Muscle of leg (tissue), 3 donors: ENCODE measurements at regions not wholly inside any gene's neighbourhood (a gene's known extent, or its start where the extent isn't known, plus 50 kb on each side); places are given as distances from the start of the nearest gene placed in this dataset.
A peak's percentile ranks its signal among the peaks of the same experiment; 100 is the strongest.

ENCODE experiments used
- DNase-seq: peaks from one replicate; pipeline ENCODE4 v3.0.0; 2013
- H3K27ac ChIP-seq: one replicate; pipeline ENCODE4 v1.5.1; 2013; ENCODE audit warnings: mild to moderate bottlenecking, low read length, control low read depth
- H3K27me3 ChIP-seq: one replicate; pipeline ENCODE4 v1.6.1; 2013; ENCODE audit warnings: low read length; ENCODE audit not compliant: control insufficient read depth, insufficient read depth
- H3K36me3 ChIP-seq: one replicate; pipeline ENCODE4 v1.6.1; 2013; ENCODE audit warnings: low read length; ENCODE audit not compliant: control insufficient read depth, insufficient read depth
- H3K4me1 ChIP-seq: one replicate; pipeline ENCODE4 v1.6.1; 2013; ENCODE audit warnings: low read length; ENCODE audit not compliant: control insufficient read depth, insufficient read depth
- H3K4me3 ChIP-seq: one replicate; pipeline ENCODE4 v1.5.1; 2013; ENCODE audit warnings: low read length, control low read depth
- H3K9me3 ChIP-seq: replicated peaks from 2 replicates; pipeline ENCODE4 v1.6.1; 2013; ENCODE audit warnings: low read depth, low read length; ENCODE audit not compliant: control insufficient read depth
- WGBS: methylation state at CpG from one replicate; pipeline ENCODE4 v1.1.5; 2013; ENCODE audit warnings: missing lambda C conversion rate; ENCODE audit not compliant: insufficient coverage; 5-methylcytosine and 5-hydroxymethylcytosine counted together

GRCh38 chr5:167348251-167348926, 943.1 kb upstream of the WWC1 start:
- H3K4me1 ChIP-seq, result no peaks in the 10 kb centered on the region
- 12% methylated on average over 4 of the region's 12 CpGs for WGBS
- H3K36me3 ChIP-seq, result no peaks in the 10 kb centered on the region
- no peak overlapping the region for H3K27ac ChIP-seq
- no peak overlapping the region for H3K4me3 ChIP-seq
- DNase-seq, result peak; percentile 40
- H3K9me3 ChIP-seq, result no peaks in the 10 kb centered on the region
- H3K27me3 ChIP-seq, result no peaks in the 10 kb centered on the region

- H3K27ac ChIP-seq, result no peak overlapping the region
- H3K9me3 ChIP-seq, result no peaks in the 10 kb centered on the region
- no CpG with 5 or more reads among the region's 3 CpGs for WGBS
- H3K27me3 ChIP-seq, result no peaks in the 10 kb centered on the region
- no peaks in the 10 kb centered on the region for H3K4me1 ChIP-seq
- DNase-seq, result no peak
- H3K36me3 ChIP-seq, result no peaks in the 10 kb centered on the region
- no peak overlapping the region for H3K4me3 ChIP-seq
Observed at GRCh38 chr5:167348980-167349379, 942.5 kb upstream of the WWC1 start.

- 78% methylated on average over 3 of the region's 4 CpGs for WGBS
- Histone ChIP-seq H3K4me3 (no peak overlapping the region), H3K4me1 (no peaks in the 10 kb centered on the region), H3K36me3 (no peaks in the 10 kb centered on the region), H3K27ac (no peak overlapping the region), H3K9me3 (no peaks in the 10 kb centered on the region), H3K27me3 (no peaks in the 10 kb centered on the region)
- no peak for DNase-seq
Observed at GRCh38 chr5:167351316-167351715, 940.1 kb upstream of the WWC1 start.

- no peak overlapping the region for H3K4me3 ChIP-seq
- no peaks in the 10 kb centered on the region for H3K36me3 ChIP-seq
- no peaks in the 10 kb centered on the region for H3K4me1 ChIP-seq
- H3K27ac ChIP-seq, result no peak overlapping the region
- H3K9me3 ChIP-seq, result no peaks in the 10 kb centered on the region
- DNase-seq, result no peak
- WGBS, result 59% methylated on average over 4 of the region's 10 CpGs
- no peaks in the 10 kb centered on the region for H3K27me3 ChIP-seq
Observed at GRCh38 chr5:167352801-167353200, 938.6 kb upstream of the WWC1 start.

DNA sequence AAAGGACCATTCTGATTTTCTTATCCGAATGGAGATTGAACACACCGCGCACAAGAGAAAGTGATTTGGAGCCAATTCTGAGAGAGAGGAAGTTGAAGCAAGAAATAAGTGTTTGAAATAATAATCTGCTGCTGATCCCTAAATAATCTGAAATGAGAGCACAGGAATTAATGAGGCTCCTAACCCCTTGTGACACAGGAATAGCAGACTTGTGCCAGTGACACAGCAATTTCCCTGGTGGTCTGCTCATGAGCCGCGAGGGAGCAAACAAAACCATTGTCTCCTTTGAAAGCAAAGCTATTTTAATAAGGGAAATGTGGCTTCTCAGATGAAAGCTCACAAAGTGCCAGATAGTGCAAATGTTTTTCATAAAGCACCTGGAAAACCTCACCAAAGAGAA, 936.1 kb upstream of the WWC1 start:
- WGBS, result 75% methylated on average over 4 of the region's 5 CpGs

GRCh38 chr5:167356374-167356773, 935.1 kb upstream of the WWC1 start:
- WGBS, result no CpG with 5 or more reads among the region's 1 CpG
- Histone ChIP-seq H3K36me3 (no peaks in the 10 kb centered on the region), H3K27me3 (no peaks in the 10 kb centered on the region), H3K27ac (no peak overlapping the region), H3K4me1 (no peaks in the 10 kb centered on the region), H3K4me3 (no peak overlapping the region), H3K9me3 (no peaks in the 10 kb centered on the region)
- no peak for DNase-seq

More for the DNA sequence above, 936.1 kb upstream of the WWC1 start:
- no peak overlapping the region for H3K4me3 ChIP-seq
- H3K9me3 ChIP-seq, result no peaks in the 10 kb centered on the region
- H3K36me3 ChIP-seq, result no peaks in the 10 kb centered on the region
- no peak overlapping the region for H3K27ac ChIP-seq
- no peak for DNase-seq
- H3K4me1 ChIP-seq, result no peaks in the 10 kb centered on the region
- H3K27me3 ChIP-seq, result no peaks in the 10 kb centered on the region

GRCh38 chr5:167358868-167359492, 932.5 kb upstream of the WWC1 start:
- DNase-seq, result no peak
- H3K4me3 ChIP-seq, result no peak overlapping the region
- H3K27ac ChIP-seq, result no peak overlapping the region
- WGBS, result no CpG with 5 or more reads among the region's 6 CpGs
- H3K36me3 ChIP-seq, result no peaks in the 10 kb centered on the region
- H3K4me1 ChIP-seq, result no peaks in the 10 kb centered on the region
- H3K27me3 ChIP-seq, result no peaks in the 10 kb centered on the region
- no peaks in the 10 kb centered on the region for H3K9me3 ChIP-seq

- Histone ChIP-seq H3K4me3 (no peak overlapping the region), H3K4me1 (no peaks in the 10 kb centered on the region), H3K36me3 (no peaks in the 10 kb centered on the region), H3K9me3 (no peaks in the 10 kb centered on the region), H3K27ac (no peak overlapping the region), H3K27me3 (no peaks in the 10 kb centered on the region)
- WGBS, result no CpG with 5 or more reads among the region's 1 CpG
- no peak for DNase-seq
Observed at GRCh38 chr5:167361795-167362194, 929.6 kb upstream of the WWC1 start.

GRCh38 chr5:167363065-167363464, 928.4 kb upstream of the WWC1 start:
- Histone ChIP-seq H3K4me1 (no peaks in the 10 kb centered on the region), H3K27ac (no peak overlapping the region), H3K27me3 (no peaks in the 10 kb centered on the region), H3K4me3 (no peak overlapping the region), H3K36me3 (no peaks in the 10 kb centered on the region), H3K9me3 (no peaks in the 10 kb centered on the region)
- no peak for DNase-seq
- WGBS, result no CpG with 5 or more reads among the region's 2 CpGs

DNA sequence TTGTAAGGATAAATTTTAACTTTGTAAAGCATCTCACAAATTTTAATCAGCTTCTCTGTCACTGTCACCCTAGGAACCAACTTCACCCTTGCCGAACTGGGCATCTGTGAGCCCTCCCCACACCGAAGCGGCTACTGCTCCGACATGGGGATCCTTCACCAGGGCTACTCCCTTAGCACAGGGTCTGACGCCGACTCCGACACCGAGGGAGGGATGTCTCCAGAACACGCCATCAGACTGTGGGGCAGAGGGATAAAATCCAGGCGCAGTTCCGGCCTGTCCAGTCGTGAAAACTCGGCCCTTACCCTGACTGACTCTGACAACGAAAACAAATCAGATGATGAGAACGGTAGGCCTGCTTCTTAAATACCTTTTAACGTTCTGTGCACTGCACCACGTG, 916.3 kb upstream of the WWC1 start:
- no peak overlapping the region for H3K4me3 ChIP-seq

More for the DNA sequence above, 916.3 kb upstream of the WWC1 start:
- Histone ChIP-seq H3K27me3 (no peaks in the 10 kb centered on the region), H3K9me3 (no peaks in the 10 kb centered on the region), H3K4me1 (no peaks in the 10 kb centered on the region), H3K27ac (no peak overlapping the region), H3K36me3 (no peaks in the 10 kb centered on the region)
- no peak for DNase-seq
- WGBS, result 90% methylated on average over 14 of the region's 17 CpGs
